Osteoblast (primary cell): ENCODE measurements at regions not wholly inside any gene's neighbourhood (a gene's known extent, or its start where the extent isn't known, plus 50 kb on each side); places are given as distances from the start of the nearest gene placed in this dataset.
A peak's percentile ranks its signal among the peaks of the same experiment; 100 is the strongest.

Experiments
- DNase-seq: peaks from one replicate; pipeline ENCODE4 v3.0.0; 2011; ENCODE audit warnings: low spot score, mixed read lengths; ENCODE audit not compliant: insufficient read length; ENCODE audit errors: missing footprints
- H2AFZ ChIP-seq: 2 replicates; pipeline ENCODE4 v1.6.0; 2011; ENCODE audit warnings: mild to moderate bottlenecking, low read length
- H3K27ac ChIP-seq: 2 replicates; pipeline ENCODE4 v1.5.1; 2011; ENCODE audit warnings: mild to moderate bottlenecking, low read depth, low read length, moderate library complexity
- H3K27me3 ChIP-seq: 2 replicates; pipeline ENCODE4 v1.6.0; 2012; ENCODE audit warnings: mild to moderate bottlenecking, control low read depth, inconsistent platforms, low read length, moderate library complexity; ENCODE audit not compliant: insufficient read depth
- H3K36me3 ChIP-seq: 2 replicates; pipeline ENCODE4 v1.5.1; 2011; ENCODE audit warnings: mild to moderate bottlenecking, low read length, control low read depth, moderate library complexity; ENCODE audit not compliant: insufficient read depth
- H3K4me1 ChIP-seq: 2 replicates; pipeline ENCODE4 v1.5.1; 2011; ENCODE audit warnings: mild to moderate bottlenecking, low read length, control low read depth, moderate library complexity; ENCODE audit not compliant: insufficient read depth
- H3K4me2 ChIP-seq: 2 replicates; pipeline ENCODE4 v1.6.0; 2011; ENCODE audit warnings: mild to moderate bottlenecking, low read length; ENCODE audit not compliant: insufficient read depth
- H3K4me3 ChIP-seq: fragments of 200-600 bp; sonication (generic); 3 replicates; pipeline ENCODE4 v1.5.1; 2012; ENCODE audit warnings: mild to moderate bottlenecking, low read length, inconsistent platforms; ENCODE audit not compliant: insufficient read depth
- H3K79me2 ChIP-seq: 2 replicates; pipeline ENCODE4 v1.6.0; 2012; ENCODE audit warnings: mild to moderate bottlenecking, low read length, control low read depth, inconsistent platforms; ENCODE audit not compliant: insufficient read depth
- H3K9me3 ChIP-seq: 2 replicates; pipeline ENCODE4 v1.5.1; 2011; ENCODE audit warnings: low read depth, low read length, control low read depth
- H4K20me1 ChIP-seq: 2 replicates; pipeline ENCODE4 v1.6.0; 2012; ENCODE audit warnings: mild to moderate bottlenecking, low read length, control low read depth; ENCODE audit not compliant: insufficient read depth
- CTCF ChIP-seq: IDR thresholded peaks from 2 replicates; pipeline ENCODE4 v1.5.1; 2011; ENCODE audit warnings: mild to moderate bottlenecking, low read depth, low read length, moderate library complexity; ENCODE audit errors: extremely low read depth

GRCh38 chr11:15801616-15802015, 554.7 kb downstream of the SOX6 start:
- Histone ChIP-seq H3K27me3 (no peaks in the 10 kb centered on the region), H3K79me2 (no peaks in the 10 kb centered on the region), H4K20me1 (no peaks in the 10 kb centered on the region), H3K4me2 (peak overlapping the region; percentile 31), H3K36me3 (no peaks in the 10 kb centered on the region), H3K27ac (peak overlapping the region; percentile 89), H3K4me3 (no peak overlapping the region), H2AFZ (no peak overlapping the region), H3K4me1 (peaks cover 40% of the 10 kb centered on the region), H3K9me3 (no peaks in the 10 kb centered on the region)
- no peak for TF ChIP-seq CTCF
- DNase-seq = no peak

GRCh38 chr11:15805726-15806125, 550.6 kb downstream of the SOX6 start:
- no peak for TF ChIP-seq CTCF
- Histone ChIP-seq H3K79me2 (no peaks in the 10 kb centered on the region), H3K27ac (no peak overlapping the region), H3K27me3 (no peaks in the 10 kb centered on the region), H3K36me3 (no peaks in the 10 kb centered on the region), H4K20me1 (no peaks in the 10 kb centered on the region), H3K9me3 (no peaks in the 10 kb centered on the region), H2AFZ (no peak overlapping the region), H3K4me2 (peak overlapping the region; percentile 2), H3K4me3 (no peak overlapping the region), H3K4me1 (peaks cover 28% of the 10 kb centered on the region)
- no peak for DNase-seq

GRCh38 chr11:15806217-15806616, 550.1 kb downstream of the SOX6 start:
- H3K4me1 ChIP-seq = peaks cover 23% of the 10 kb centered on the region
- no peak for TF ChIP-seq CTCF
- no peak for DNase-seq
- H3K27ac ChIP-seq = no peak overlapping the region
- no peaks in the 10 kb centered on the region for H3K9me3 ChIP-seq
- no peak overlapping the region for H3K4me3 ChIP-seq
- peak overlapping the region; percentile 2 for H3K4me2 ChIP-seq
- no peaks in the 10 kb centered on the region for H4K20me1 ChIP-seq
- no peaks in the 10 kb centered on the region for H3K36me3 ChIP-seq
- H3K27me3 ChIP-seq = no peaks in the 10 kb centered on the region
- H3K79me2 ChIP-seq = no peaks in the 10 kb centered on the region
- H2AFZ ChIP-seq = no peak overlapping the region

GRCh38 chr11:15807827-15808226, 548.5 kb downstream of the SOX6 start:
- H3K4me1 ChIP-seq = peaks cover 11% of the 10 kb centered on the region
- H3K4me2 ChIP-seq = no peak overlapping the region
- no peaks in the 10 kb centered on the region for H3K36me3 ChIP-seq
- no peak for TF ChIP-seq CTCF
- no peaks in the 10 kb centered on the region for H3K9me3 ChIP-seq
- H3K27ac ChIP-seq = no peak overlapping the region
- H3K4me3 ChIP-seq = no peak overlapping the region
- H3K79me2 ChIP-seq = no peaks in the 10 kb centered on the region
- H4K20me1 ChIP-seq = no peaks in the 10 kb centered on the region
- DNase-seq = peak; percentile 51
- no peak overlapping the region for H2AFZ ChIP-seq
- no peaks in the 10 kb centered on the region for H3K27me3 ChIP-seq
